ENCODE measurements at regions not wholly inside any gene's neighbourhood (a gene's known extent, or its start where the extent isn't known, plus 50 kb on each side); places are given as distances from the start of the nearest gene placed in this dataset.

DNA sequence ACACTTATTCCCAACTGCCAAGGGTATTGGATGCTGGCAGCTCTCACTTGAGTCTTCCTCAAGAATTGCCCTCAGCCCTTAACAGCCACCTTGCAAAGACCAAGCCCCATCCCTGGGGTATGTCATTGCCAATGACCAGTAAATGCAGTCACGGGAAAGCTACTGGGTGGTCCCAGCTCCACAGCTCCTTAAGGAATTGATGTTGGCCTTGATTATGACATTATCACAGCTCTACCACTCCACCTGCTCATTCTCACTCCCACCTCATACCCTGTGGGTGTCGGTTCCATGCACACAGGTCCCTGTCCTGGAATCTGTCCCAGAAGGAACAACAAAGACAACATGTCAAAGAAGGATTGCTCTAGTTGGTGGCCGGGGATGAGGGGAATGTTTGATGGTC lies 60.5 kb upstream of the GJB5 start:
- Histone ChIP-seq H3K4me3 (ENCODE audit: low read depth in 1 of 2, low read length in 2 of 2) (no peak overlapping the region), H3K27ac (ENCODE audit: low read length) (no peak overlapping the region), H3K36me3 (ENCODE audit: control insufficient read depth in 1 of 2, insufficient read depth in 2 of 2, low read length in 2 of 2) (no peaks in the 10 kb centered on the region), H3K4me1 (ENCODE audit: control insufficient read depth in 1 of 2, insufficient read depth in 2 of 2, low read length in 2 of 2) (no peaks in the 10 kb centered on the region), H3K27me3 (ENCODE audit: low read depth, low read length) (no peaks in the 10 kb centered on the region), H3K9me3 (ENCODE audit: control insufficient read depth in 1 of 2, low read length in 2 of 2) (no peaks in the 10 kb centered on the region)

DNA sequence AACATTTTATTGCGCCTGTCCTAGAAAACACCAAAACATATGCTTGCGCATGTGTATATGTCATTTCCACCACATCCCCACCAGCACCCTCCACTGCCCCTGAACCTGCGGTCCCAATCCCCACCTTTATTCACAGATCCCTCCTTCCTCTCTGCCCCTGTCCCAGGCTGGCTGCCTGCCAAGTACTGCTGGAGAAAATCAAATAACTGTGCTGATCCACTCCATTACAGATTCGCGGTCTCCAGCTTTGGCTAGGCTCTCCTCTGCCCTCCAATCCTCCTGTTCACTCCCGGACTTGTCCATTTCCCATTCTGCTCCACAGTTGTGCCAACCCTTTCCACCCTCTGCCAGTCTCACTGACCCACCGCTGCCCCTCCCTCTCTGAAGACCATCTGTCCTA lies 59.3 kb upstream of the GJB5 start:
- Histone ChIP-seq H3K4me3 (ENCODE audit: low read depth in 1 of 2, low read length in 2 of 2) (no peak overlapping the region), H3K27ac (ENCODE audit: low read length) (no peak overlapping the region), H3K27me3 (ENCODE audit: low read depth, low read length) (no peaks in the 10 kb centered on the region), H3K9me3 (ENCODE audit: control insufficient read depth in 1 of 2, low read length in 2 of 2) (no peaks in the 10 kb centered on the region), H3K4me1 (ENCODE audit: control insufficient read depth in 1 of 2, insufficient read depth in 2 of 2, low read length in 2 of 2) (no peaks in the 10 kb centered on the region), H3K36me3 (ENCODE audit: control insufficient read depth in 1 of 2, insufficient read depth in 2 of 2, low read length in 2 of 2) (no peaks in the 10 kb centered on the region)

DNA sequence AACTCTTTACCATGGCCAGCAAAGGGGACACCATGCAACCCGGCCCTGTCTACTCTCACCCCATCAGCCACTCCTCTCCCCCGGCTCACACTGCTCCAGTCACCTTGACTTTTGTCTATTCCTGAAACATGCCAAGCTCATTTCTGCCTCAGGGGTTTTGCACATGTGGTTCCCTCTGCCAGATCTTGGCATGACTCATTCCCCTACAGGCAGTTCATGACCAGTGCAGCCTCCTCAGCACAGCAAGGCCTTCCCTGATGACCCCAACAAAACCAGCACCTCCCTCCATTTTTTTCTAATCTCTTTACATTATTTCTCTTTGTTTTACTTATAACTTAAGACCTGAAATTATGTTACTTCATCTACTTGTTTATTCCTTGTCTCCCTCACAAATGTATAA lies 58.6 kb upstream of the GJB5 start:
- Histone ChIP-seq H3K27ac (ENCODE audit: low read length) (no peak overlapping the region), H3K36me3 (ENCODE audit: control insufficient read depth in 1 of 2, insufficient read depth in 2 of 2, low read length in 2 of 2) (no peaks in the 10 kb centered on the region), H3K4me1 (ENCODE audit: control insufficient read depth in 1 of 2, insufficient read depth in 2 of 2, low read length in 2 of 2) (no peaks in the 10 kb centered on the region), H3K27me3 (ENCODE audit: low read depth, low read length) (no peaks in the 10 kb centered on the region), H3K9me3 (ENCODE audit: control insufficient read depth in 1 of 2, low read length in 2 of 2) (no peaks in the 10 kb centered on the region), H3K4me3 (ENCODE audit: low read depth in 1 of 2, low read length in 2 of 2) (no peak overlapping the region)

DNA sequence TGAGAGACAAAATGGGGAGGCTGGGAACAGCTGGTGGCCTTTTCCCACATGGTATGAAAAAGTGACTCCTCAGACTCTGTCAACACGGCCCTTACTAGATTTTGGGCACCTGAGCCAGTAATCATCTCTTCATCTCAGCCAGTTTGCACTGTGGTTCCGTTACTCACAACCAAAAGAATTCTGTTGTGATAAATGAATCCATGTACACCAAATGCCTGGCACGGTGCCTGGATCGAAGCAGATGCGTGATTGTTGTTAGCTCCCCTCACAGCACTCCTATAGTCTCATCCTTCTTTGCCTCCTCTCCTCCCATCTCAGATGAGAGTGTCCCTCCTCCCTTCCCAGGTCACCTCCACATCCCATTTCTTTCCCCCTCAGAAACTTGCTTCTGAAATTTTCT lies 57.9 kb upstream of the GJB5 start:
- H3K36me3 ChIP-seq (ENCODE audit: control insufficient read depth in 1 of 2, insufficient read depth in 2 of 2, low read length in 2 of 2), result no peaks in the 10 kb centered on the region
- H3K4me1 ChIP-seq (ENCODE audit: control insufficient read depth in 1 of 2, insufficient read depth in 2 of 2, low read length in 2 of 2), result no peaks in the 10 kb centered on the region
- no peaks in the 10 kb centered on the region for H3K27me3 ChIP-seq (ENCODE audit: low read depth, low read length)
- H3K27ac ChIP-seq (ENCODE audit: low read length), result no peak overlapping the region
- no peaks in the 10 kb centered on the region for H3K9me3 ChIP-seq (ENCODE audit: control insufficient read depth in 1 of 2, low read length in 2 of 2)
- no peak overlapping the region for H3K4me3 ChIP-seq (ENCODE audit: low read depth in 1 of 2, low read length in 2 of 2)

DNA sequence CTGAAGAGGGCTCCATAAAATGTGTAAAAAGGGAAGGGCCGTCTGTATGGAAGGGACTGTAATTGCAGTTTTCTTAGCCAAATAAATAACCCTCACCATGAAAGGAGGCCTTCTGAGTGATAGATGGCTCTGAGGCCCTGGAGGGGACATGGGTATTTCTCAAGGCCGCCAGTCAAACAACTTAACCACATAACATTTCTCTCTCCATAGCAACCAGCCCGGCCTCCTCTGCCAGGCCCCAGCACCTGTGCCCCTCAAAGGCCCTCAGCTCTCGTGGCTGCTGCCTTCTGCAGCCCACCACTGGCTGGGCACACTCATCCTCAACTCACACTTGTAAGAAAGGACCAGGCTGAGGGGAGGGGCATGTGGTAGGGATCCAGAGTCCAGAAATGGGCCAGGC lies 57.0 kb upstream of the GJB5 start:
- Histone ChIP-seq H3K36me3 (ENCODE audit: control insufficient read depth in 1 of 2, insufficient read depth in 2 of 2, low read length in 2 of 2) (no peaks in the 10 kb centered on the region), H3K4me1 (ENCODE audit: control insufficient read depth in 1 of 2, insufficient read depth in 2 of 2, low read length in 2 of 2) (no peaks in the 10 kb centered on the region), H3K27me3 (ENCODE audit: low read depth, low read length) (no peaks in the 10 kb centered on the region), H3K9me3 (ENCODE audit: control insufficient read depth in 1 of 2, low read length in 2 of 2) (no peaks in the 10 kb centered on the region), H3K27ac (ENCODE audit: low read length) (no peak overlapping the region), H3K4me3 (ENCODE audit: low read depth in 1 of 2, low read length in 2 of 2) (no peak overlapping the region)

DNA sequence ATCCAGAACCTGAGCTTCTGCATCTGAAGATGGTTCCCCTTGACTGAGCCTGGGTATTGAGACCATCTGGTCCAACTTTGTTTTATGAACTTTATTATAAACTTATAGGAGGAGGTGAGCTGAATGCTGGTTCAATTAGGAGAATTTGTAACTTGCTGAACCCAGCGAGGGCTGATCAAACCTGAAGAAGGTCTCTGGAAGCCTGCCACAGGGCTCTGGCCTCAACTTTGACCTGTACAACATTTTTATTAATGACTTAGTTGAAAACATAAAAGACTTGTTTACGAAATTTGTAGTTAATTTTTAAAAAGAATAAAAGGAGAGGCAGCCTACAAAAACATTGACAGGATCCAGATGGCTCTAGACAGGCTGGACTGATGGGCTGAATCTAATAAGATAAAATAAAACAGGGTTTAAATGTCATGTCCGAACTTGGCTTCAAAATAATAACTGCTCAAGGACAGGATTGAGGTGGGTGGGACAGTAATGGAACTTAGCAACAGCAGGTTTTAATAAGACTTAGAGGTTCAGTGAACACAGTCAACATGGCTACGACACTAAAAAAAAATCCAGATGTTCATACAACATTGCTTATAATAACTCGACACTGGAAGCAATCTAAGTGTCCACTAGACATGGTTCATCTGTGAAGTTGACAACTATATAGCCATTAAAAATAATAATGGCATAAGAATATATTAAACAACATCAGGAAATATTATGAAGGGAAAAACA lies 53.4 kb upstream of the GJB5 start:
- Histone ChIP-seq H3K4me3 (ENCODE audit: low read depth in 1 of 2, low read length in 2 of 2) (no peak overlapping the region), H3K27me3 (ENCODE audit: low read depth, low read length) (no peaks in the 10 kb centered on the region), H3K9me3 (ENCODE audit: control insufficient read depth in 1 of 2, low read length in 2 of 2) (no peaks in the 10 kb centered on the region), H3K27ac (ENCODE audit: low read length) (no peak overlapping the region), H3K4me1 (ENCODE audit: control insufficient read depth in 1 of 2, insufficient read depth in 2 of 2, low read length in 2 of 2) (no peaks in the 10 kb centered on the region), H3K36me3 (ENCODE audit: control insufficient read depth in 1 of 2, insufficient read depth in 2 of 2, low read length in 2 of 2) (no peaks in the 10 kb centered on the region)
